HepG2 (cell line): ENCODE measurements at regions not wholly inside any gene's neighbourhood (a gene's known extent, or its start where the extent isn't known, plus 50 kb on each side); places are given as distances from the start of the nearest gene placed in this dataset.

Experiments
- ATAC-seq: fragments of 200-7000 bp; cut with Tn5 transposase; 3 replicates; pipeline ENCODE4 v1.9.1; 2020; ENCODE audit warnings: mild to moderate bottlenecking, moderate library complexity
- BruUV-seq: library from RNA; stranded (reverse); fragments of 400-500 nt; replicated peaks from 2 replicates; lab custom pipeline; 2021; lab: Mats Ljungman, UMichigan
- CTCF ChIA-PET: fragments of 300-600 bp; formaldehyde crosslinking; extraction: SDS; loops from one replicate; lab custom pipeline; 2021; ENCODE audit warnings: low total read pairs, inconsistent platforms, low intra/inter-chr PET ratio; lab: Yijun Ruan, JAX
- POLR2A ChIA-PET: fragments of 350-600 bp; sonication (Branson Sonifier 250); formaldehyde crosslinking; loops from one replicate; lab custom pipeline; 2020; ENCODE audit warnings: antibody characterized with exemption, inconsistent platforms; lab: Yijun Ruan, JAX
- DNase-seq: peaks from one replicate; pipeline ENCODE4 v3.0.0-alpha.2; 2015; ENCODE audit warnings: low spot score
- FAIRE-seq: peaks from 3 replicates; lab custom pipeline; 2011; peaks lifted over from hg19 to GRCh38; lab: Jason Lieb, UNC
- H2AFZ ChIP-seq: one replicate; pipeline ENCODE4 v1.6.1; 2011; ENCODE audit warnings: low read length, inconsistent platforms
- H3K27ac ChIP-seq: fragments of 300-600 bp; 3 replicates; pipeline ENCODE4 v1.8.0; 2011; ENCODE audit warnings: mixed run types, mild to moderate bottlenecking, mixed read lengths, low read length, inconsistent platforms; ENCODE audit not compliant: insufficient read depth; ENCODE audit errors: extremely low read length
- H3K27me3 ChIP-seq, 2 experiments: fragments of 200-600 bp in 1 of 2; 2 replicates in 1 of 2; 3 replicates in 1 of 2; pipeline versions ENCODE4 v1.6.0 to v1.8.0; 2011; ENCODE audit warnings: low read length in 2 of 2, mild to moderate bottlenecking in 2 of 2, moderate library complexity in 2 of 2, inconsistent platforms in 1 of 2; ENCODE audit not compliant: insufficient read depth in 2 of 2, control insufficient read depth in 1 of 2
- H3K36me3 ChIP-seq, 2 experiments: fragments of 200-600 bp in 1 of 2; replicated peaks in 1 of 2; 2 replicates in 1 of 2; 3 replicates in 1 of 2; pipeline versions ENCODE4 v1.5.1 to v1.8.0; 2011; ENCODE audit warnings: low read length in 2 of 2, inconsistent platforms in 1 of 2; ENCODE audit not compliant: insufficient read depth in 2 of 2, control insufficient read depth in 1 of 2
- H3K4me1 ChIP-seq: 2 replicates; pipeline ENCODE4 v1.5.1; 2012; ENCODE audit warnings: low read length, inconsistent platforms; ENCODE audit not compliant: insufficient read depth
- H3K4me2 ChIP-seq: 2 replicates; pipeline ENCODE4 v1.6.0; 2011; ENCODE audit warnings: low read depth, low read length, inconsistent platforms
- H3K4me3 ChIP-seq, 3 experiments: fragments of 200-600 bp in 1 of 3; sonication (generic), shearing (Covaris generic) in 1 of 3; replicated peaks in 1 of 3; 2 replicates each; pipeline ENCODE4 v1.5.1; 2011 to 2016; ENCODE audit warnings: low read length in 3 of 3, inconsistent platforms in 2 of 3, low read depth in 2 of 3, mild to moderate bottlenecking in 2 of 3, control low read depth in 1 of 3, mixed read lengths in 1 of 3; ENCODE audit not compliant: insufficient read depth in 1 of 3
- H3K79me2 ChIP-seq: one replicate; pipeline ENCODE4 v1.6.1; 2011; ENCODE audit warnings: low read length, inconsistent platforms; ENCODE audit not compliant: insufficient read depth
- H3K9ac ChIP-seq: 2 replicates; pipeline ENCODE4 v1.6.0; 2011; ENCODE audit warnings: mild to moderate bottlenecking, low read depth, low read length, inconsistent platforms; ENCODE audit not compliant: insufficient read depth
- H3K9me3 ChIP-seq: 2 replicates; pipeline ENCODE4 v1.5.1; 2012; ENCODE audit warnings: mild to moderate bottlenecking, low read length
- H4K20me1 ChIP-seq: 2 replicates; pipeline ENCODE4 v1.6.0; 2011; ENCODE audit warnings: inconsistent platforms, mild to moderate bottlenecking, low read length, moderate library complexity; ENCODE audit not compliant: insufficient read depth
- ATF7 ChIP-seq, 2 experiments: fragments of 450-650 bp in 1 of 2; sonication (generic) in 1 of 2; formaldehyde crosslinking in 1 of 2; IDR thresholded peaks; 2 replicates each; pipeline versions ENCODE4 v1.4.0 to v1.6.1; 2016 to 2020; ENCODE audit warnings: antibody characterized with exemption in 1 of 2, mild to moderate bottlenecking in 1 of 2, missing genetic modification reagents in 1 of 2
- ZSCAN5A ChIP-seq: sonication (generic); formaldehyde crosslinking; IDR thresholded peaks from 2 replicates; pipeline ENCODE4 v1.8.0; 2022; ENCODE audit warnings: mild to moderate bottlenecking, missing genetic modification reagents, borderline replicate concordance
- WGBS: methylation state at CpG from one replicate; pipeline ENCODE4 v1.1.6; 2017; ENCODE audit warnings: low lambda C conversion rate; 5-methylcytosine and 5-hydroxymethylcytosine counted together
- in situ Hi-C: cut with HindIII; loops from 2 replicates; pipeline ENCODE4 v1.10.0; 2017; ENCODE audit warnings: low pct_unique_long_range_greater_than_20kb; ENCODE audit not compliant: extremely low pct_ligation_motif_present
- intact Hi-C: fragments of 100-400 bp; cut with micrococcal nuclease; formaldehyde crosslinking; loops from one replicate; pipeline ENCODE4 v1.10.0; 2022; ENCODE audit not compliant: unreplicated experiment

- Histone ChIP-seq H4K20me1 (no peaks in the 10 kb centered on the region), H3K27me3 (peaks cover 0 to 30% of the 10 kb centered on the region in 2 experiments; a peak in 3 of 5 replicates), H3K4me2 (no peak overlapping the region), H3K4me1 (no peaks in the 10 kb centered on the region), H3K27ac (no peak overlapping the region), H3K79me2 (no peaks in the 10 kb centered on the region), H3K9ac (no peak overlapping the region), H3K9me3 (no peaks in the 10 kb centered on the region), H2AFZ (no peak overlapping the region), H3K36me3 (no peaks in the 10 kb centered on the region)
- ChIA-PET CTCF (no interaction called here), POLR2A (no interaction called here)
- DNase-seq (no peak), ATAC-seq (no peak), FAIRE-seq (no peak)
- intact Hi-C loops (no loop called here), in situ Hi-C loops (no loop called here)
- no TSS peak for BruUV-seq
- peak; percentile 37; the same call in 1 of the 2 replicates for TF ChIP-seq ATF7 (IDR thresholded peaks at IDR 0.05)
- TF ChIP-seq ATF7 (CRISPR knock-in tag; IDR thresholded peaks at IDR 0.05) = no peak
- TF ChIP-seq ZSCAN5A (CRISPR knock-in tag) = no peak
- TF ChIP-seq, all 625 proteins: peak for 1
- 31% methylated on average over 6 of the region's 6 CpGs for WGBS
- no peak overlapping the region for H3K4me3 ChIP-seq
Measured at GRCh38 chr2:105598829-105599698, 145.6 kb upstream of the NCK2 start.
